GM21381 (cell line): ENCODE measurements at regions not wholly inside any gene's neighbourhood (a gene's known extent, or its start where the extent isn't known, plus 50 kb on each side); places are given as distances from the start of the nearest gene placed in this dataset.

ENCODE experiments used
- ATAC-seq: cut with Tn5 transposase; IDR thresholded peaks from one replicate; pipeline ENCODE4 v1.9.1; 2021; ENCODE audit warnings: mild to moderate bottlenecking, moderate library complexity; ENCODE audit not compliant: unreplicated experiment

DNA sequence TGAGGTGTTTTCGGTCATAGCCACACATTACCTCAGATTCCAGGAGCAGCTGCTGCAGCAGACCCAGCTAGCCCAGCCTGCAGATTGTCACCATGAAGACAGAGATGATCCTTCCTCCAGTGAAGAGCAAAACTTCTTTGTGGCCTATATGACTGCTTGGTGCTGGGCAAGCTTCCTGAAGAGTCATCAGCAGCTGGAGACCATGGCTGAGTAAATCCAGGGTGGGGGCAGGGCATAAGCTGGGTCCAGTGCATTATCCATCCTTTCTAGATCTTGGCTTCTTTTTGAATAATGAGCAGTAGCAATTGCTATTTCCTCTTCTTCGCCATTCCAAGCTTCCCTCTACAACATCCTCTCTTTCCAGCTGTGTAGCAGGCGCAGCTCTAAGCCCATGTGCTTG lies 373.1 kb upstream of the DDHD1 start:
- ATAC-seq, result no peak

DNA sequence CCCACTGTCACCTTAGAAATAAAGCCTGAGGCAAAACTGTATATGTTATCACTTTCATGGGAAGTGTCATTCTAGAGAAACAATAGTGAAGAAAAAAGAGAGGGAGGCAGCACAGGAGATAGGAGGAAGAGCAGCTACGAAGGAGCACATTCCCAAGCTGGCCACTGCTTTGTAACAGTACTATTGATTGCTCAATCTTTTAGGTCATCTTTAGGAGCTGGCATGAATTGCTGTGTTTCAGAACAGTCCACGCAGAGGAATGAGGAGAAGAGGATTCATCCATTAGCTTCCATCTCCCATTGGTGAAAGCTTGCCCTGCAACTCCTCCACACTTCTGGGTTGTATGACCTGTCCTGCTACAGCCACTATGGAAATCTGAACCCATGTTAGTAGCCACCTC lies 372.5 kb upstream of the DDHD1 start:
- ATAC-seq, result no peak

DNA sequence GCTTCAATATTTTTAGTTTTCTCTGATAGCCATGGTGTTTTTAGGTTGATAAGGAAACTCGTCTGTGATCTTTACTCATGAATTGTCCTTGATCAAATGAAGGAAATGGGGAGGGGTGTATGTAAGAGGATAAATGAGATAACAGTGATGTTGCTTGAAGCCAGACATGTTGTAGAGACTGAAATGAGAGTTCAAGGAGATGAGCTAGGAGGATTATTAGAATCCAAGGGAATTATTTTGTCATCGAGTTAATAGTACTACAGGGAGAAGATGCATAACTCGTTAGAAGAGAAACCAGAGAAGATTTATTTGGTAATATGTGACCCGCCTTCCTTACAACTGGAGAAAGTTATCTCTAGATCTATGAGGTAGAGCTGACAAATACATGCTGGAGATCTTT lies 371.3 kb upstream of the DDHD1 start:
- no peak for ATAC-seq

DNA sequence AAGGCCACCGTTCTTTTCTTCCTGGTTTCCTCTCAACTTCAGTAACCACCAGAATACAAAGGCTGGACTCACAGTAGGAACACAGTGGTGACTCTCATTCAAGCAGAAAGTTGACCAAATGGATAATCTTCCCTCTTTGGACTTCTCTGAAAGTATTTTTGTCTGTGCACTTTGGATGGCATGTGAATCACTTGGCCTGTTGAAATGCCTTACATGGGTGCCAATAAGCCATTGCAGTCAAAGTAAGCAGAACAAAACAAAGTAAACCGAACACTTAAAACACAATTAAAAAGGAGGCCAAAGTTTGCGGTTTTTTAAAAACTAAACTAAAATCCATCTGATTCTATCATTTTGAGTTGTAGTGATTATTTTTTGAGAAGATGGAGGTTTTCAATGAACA lies 370.1 kb upstream of the DDHD1 start:
- ATAC-seq, result no peak

DNA sequence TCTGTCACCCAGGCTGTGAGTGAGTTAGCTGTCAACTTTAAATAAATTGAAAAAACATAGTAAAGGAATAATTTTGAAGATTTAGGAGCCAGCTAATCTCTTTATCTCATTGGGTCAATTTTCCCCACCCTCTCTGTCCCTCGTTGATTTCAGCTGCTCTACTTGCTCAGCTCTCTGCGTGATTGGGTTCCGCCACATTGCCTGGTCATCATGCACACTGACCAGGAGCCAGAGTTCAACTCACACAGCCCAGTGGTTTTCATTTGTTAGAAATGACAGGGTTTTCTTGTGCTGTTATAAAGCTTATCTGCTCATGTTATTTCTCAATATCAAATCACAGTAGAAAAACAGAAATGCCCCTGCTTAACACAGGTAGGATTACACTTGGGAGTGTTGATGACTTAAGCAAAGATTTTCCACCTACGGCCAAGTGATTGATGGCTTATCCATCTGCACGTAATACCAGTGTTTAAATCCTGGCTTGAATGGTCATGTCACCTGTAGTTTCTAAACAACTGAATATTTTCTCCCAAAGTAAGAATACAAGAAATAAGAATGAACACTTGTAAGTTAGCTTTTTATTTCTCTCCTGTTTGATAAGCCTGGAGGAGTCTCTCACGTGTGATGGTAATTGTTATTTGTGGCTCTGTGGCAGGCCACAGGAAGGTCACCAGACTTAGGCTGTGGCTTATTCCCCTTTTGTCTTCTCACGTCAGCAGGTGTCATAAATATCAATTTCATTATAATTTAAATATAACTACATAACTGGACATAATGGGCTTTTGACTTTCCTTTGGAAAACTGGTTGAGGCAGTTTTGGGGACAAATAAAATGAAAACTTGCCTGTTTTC lies 367.2 kb upstream of the DDHD1 start:
- ATAC-seq, result no peak

DNA sequence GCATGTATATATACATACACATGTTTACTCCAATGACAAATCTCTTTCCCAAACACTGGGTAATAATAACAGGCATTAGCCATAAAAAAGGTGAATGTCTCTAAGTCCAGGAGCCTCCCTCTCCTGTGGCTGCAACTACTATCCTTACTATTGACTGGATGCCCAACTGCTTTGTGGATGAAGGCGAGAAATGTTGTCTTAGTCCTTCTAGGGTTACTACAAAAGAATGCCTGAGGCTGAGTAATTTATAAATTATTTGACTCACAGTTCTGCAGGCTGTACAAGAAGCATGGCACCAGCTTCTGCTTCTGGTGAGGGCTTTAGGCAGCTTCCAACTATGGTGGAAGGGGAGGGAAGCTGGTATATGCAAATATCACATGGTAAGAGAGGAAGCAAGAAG lies 366.0 kb upstream of the DDHD1 start:
- ATAC-seq, result no peak

DNA sequence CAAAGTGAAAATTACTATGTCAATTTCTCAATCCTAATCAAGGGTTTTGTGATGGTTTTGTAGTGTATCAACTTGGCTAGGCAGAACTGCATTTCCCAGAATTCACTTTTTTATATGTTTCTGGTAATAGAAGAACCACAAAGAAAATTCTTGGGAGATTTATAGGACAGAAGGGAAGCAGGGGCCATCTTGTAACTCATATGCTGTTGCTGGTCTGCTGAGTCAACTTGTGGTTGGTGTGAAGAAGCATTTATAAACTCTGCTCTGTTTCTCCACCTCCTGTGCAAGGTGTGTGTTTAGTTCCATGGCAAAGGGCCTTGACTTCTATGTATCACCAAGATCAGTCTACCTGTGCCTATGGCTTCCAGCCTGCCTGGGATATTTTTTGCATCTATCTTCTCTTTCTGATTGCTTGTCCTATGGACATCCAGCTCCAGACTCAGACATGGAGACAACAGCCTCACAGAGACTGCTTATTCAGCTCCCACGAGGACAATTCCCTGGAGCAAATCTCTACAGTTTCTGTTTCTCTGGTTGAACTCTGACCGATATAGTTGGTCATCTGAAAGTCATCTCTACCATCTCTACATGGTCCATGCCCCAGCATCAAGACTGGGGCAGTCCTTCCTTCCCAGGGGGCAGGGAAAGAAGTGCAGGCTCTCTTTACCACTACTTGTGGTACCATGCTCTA lies 364.3 kb upstream of the DDHD1 start:
- ATAC-seq, result no peak

DNA sequence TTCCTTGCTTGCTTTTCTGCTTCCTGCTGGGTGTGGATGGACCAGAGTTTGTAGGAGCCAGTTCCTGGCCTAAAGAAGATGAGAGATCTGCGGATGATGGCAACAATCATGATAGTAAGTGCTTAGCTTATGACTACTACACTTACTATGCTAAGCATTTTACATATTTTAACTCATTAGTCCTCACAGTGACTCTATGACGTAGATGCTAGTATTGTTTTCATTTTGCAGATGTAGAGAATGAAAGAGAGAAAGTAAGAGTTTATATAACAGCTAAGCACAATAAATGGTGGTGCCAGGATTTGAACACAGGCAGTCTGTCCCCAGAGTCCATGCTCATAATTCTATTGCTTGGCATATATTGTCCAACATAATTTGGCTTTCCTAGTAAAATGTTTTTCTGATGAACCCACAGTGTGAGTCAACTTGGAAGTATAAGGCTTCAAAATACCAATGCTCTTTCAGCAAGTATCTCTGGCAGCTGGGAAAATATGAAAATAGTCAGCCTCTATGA lies 363.2 kb upstream of the DDHD1 start:
- ATAC-seq, result no peak

DNA sequence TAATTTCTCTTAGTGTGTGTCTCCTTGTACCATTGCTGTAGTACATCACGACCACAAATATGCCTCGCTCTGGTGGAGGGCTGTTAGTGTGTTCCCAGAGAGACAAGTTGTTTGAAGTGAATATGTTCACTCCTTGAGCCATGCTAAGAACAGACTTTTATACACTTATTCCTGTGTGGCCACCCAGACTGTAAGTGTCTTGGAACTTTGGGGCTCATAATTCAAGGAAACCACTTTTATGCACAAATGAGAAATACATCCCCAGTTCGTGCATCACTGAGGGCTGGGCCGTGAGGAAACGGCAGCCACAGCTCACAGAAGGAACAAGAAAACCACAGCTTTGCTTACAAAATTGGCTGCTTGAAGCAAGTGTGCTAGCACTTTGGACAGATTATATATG lies 362.2 kb upstream of the DDHD1 start:
- no peak for ATAC-seq

DNA sequence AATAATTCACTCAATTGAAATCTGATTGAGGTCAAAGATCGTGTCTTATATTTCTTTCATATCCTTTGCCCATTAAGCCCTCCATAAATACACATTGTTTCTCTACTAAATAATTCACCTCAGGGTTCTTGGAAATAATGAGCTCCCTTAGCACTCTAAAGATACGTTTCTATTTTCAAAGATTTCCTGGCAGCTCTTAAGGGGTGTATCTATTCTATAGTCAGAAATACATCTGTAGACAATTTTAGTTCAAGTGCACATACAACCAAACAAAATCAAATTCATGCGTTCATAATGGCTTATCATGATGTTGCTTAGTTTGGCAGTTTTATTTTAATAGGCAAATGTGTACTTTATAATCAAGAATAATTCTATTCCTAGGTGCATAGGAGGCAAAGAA lies 361.1 kb upstream of the DDHD1 start:
- ATAC-seq, result no peak

DNA sequence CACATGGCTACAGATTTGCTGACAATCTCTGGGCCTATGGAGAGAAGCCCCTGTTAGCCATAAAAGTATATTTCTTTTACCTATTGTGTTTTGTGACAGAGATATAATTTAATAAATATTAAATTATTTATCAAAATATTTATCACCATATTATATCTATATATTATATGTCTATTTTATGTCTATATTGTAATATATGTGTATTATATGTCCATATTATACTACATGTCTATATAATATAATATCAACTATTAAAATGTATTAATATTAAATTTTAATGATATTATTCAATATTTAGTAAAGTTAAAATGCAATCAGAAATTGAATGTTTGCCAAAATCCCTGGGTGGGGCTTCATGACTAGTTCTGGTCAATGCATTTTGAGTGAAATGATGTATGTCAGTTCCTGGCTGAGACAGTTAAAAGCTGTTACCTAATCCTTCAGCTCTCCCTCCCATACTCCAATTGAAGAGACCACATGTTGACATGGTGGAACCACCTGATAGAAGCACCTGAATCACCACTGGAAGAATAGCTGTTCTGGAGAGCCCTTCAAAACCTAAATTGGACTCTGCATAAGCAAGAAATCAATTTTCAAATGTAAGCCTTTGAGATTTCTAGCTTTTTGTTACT lies 357.3 kb upstream of the DDHD1 start:
- no peak for ATAC-seq

DNA sequence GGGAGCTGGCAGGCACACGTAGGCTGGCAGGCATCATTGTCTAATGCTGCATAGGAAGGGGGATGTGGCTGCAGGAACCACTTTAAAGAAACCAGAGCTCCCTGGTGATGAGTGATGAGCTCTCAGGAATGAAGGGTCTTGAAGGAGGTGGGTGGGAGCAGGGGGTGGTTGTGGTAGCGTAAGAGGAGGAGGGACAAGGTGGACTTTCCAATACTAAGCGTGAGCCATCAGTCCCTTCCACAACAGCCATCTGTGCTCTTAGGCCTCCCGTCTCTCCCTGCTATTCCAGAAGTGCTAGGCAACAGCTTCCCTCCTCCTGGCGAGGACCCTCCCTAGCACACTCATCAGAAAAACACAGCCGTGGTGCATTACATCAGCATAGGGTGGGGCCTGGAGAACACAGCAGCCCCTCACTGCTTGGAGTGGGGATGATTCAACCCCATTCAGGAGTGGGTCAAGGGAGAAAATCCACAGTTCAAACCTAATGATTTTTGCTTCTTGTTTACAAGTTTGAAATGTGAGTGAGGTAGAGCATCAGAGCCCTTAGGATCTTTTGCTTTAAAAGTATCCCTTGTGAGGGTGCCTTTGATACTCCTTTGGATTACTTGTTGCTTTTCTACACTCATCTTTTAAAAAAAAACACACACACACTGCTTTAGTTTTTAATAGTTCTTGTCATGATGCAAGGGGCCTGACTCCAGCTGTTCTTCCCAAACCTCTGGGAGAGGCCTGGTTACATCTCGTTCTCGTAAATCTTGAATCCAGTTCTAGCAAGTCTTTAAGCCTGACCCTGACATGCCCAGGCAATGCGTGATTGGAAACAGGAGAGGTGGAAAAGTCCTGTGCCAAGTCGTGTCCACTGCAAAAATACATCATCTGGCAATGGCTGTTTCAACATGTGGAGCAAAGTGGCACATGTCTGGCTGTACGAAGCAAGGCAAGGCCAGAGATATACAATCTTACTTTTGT lies 356.4 kb upstream of the DDHD1 start:
- no peak for ATAC-seq

DNA sequence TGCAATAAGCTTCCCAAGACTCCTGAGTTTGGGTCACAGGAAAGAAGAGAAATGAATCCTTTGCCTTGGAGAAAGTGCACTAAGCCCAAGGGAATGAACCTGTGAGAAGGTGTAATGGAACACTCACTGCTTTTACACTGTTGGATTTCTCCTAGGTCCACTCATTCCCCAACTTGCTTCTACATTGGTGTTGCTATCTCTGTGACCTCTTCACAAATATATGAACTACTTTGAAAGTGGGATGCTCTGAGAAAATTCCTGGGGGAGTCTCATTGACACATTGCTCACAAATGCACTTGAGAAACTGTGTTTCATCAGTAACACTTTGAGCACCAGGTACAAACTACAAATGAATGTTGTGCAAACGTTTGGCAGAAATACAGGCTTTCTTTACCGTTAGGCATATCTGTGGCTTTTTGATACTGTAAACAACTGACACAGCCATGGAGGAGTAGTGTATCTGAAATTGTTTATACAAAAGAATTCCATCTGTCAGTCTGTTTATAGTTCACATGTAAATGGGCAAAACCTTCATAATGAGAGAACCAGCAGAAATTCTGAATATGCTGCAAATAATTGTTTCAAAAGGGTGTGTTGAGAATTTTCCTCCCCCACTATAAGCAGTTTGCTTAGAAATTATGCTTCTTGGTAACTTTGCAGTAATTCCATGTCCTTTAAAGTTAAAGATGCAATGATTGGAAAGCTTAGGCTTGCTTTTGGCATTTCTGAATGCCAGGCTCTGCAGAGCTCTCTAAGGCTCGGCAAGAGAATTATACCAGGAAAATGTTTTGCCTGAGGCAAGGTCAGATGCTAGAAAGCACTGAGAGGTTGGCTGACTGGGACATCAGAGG lies 348.5 kb upstream of the DDHD1 start:
- no peak for ATAC-seq

DNA sequence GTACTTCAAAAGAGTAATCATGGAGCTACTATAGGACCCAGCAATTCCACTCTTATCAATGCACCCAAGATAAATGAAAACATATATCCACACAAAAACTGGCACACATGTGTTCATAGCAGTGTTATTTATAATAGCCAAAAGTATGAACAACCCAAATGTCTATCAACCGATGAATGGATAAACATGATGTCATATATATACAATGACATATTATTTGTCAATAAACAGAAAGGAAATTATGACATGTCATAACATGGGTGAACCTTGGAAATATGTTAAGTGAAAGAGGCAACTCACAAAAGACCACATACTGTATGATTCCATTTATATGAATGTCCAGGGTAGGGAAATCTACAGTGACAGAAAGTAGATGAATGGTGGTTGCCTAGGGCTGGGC lies 347.1 kb upstream of the DDHD1 start:
- no peak for ATAC-seq

DNA sequence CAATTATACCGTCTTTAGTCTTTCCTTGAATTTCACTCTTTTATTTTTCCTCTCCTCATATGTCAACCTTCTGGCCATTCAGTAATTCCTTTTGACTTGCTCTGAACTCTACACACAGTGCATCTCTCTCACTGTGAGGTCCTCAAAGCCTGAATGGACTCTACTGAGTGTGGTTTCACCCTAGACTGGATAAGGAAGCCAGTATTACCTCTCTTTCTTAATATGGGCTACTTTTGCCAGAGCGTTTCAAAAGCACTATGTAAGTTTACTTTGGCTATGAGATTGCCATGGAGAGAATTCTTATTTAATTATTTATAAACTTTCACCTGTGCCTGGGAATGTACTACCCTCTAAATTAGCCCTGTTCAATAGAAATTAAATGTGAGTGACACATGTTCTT lies 343.5 kb upstream of the DDHD1 start:
- ATAC-seq, result no peak

DNA sequence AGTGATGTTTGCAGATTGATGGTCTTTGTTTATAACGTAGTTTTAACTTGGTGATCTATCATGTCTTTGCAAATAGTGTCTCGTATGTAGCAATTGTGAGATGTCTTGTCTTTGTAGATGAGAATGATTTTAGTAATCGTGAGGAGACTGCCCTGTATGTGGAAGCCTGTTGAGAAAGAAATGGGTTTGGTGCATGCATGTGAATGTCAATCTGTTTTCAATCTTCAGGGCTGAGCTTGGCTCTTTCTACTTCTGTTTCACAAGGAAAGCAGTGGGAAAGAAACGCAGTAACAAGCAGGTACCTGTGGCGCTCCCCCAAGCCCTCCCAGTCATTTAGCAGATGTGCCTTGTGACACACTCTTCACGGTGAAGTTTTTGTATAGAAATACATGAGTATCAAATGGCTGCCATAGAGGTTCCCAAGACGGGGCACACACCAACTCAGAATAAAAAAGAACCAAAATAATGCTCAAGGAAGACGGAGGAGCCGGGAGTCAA lies 342.8 kb upstream of the DDHD1 start:
- no peak for ATAC-seq

DNA sequence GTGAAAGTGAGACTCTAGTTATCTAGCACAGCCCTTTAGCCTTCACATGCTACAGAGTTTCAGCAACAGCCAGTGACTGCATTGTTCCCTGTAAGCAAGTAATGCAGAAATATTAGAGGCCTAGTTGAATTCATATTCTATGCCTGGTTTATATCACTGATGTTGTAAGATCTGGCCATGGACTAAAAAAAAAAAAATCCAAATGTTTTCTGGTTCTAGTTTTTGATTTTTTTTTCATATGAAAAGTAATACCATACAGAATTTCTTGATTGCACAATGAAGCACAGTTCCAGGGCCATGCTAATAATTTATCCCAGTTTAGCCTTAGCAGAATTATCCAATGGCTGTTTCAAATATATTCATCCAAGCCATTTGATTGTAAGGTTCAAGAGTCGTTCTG lies 341.5 kb upstream of the DDHD1 start:
- ATAC-seq, result no peak

DNA sequence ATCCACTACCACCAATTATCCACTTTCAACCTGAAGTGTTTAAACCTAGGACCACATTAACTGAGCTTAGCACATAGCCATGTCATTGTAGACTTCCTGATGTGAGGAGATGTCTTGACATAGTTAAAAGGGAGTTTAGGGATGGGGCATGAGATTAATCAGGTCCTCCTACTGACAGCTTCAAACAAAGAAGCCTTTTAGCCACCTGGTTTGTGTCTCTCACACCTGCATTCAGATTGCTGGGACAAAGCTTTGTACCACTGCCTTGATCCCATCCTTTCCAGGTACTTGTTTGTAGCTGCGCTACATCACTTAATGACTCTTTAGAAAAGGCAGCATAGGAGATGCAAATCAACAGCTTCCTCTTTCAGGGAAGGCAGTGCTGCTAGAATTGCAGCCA lies 340.7 kb upstream of the DDHD1 start:
- no peak for ATAC-seq

DNA sequence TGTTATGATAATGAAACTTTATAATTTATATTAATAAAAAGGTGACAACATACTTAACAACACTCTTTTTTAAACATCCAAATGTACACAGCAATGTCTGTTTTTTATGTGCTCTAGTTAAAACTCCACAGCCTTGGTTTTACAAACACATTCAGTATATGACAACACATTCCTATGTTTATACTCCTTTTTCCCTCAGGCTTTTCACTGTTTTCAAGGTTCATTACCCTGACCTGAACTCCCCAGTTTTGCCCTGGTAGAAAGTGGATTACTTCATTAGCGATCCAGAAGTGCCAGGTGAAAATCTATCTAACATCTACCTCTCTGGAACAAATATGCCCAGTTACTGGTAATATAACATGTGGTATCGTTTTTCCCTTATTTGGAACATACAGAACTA lies 340.2 kb upstream of the DDHD1 start:
- ATAC-seq, result no peak

DNA sequence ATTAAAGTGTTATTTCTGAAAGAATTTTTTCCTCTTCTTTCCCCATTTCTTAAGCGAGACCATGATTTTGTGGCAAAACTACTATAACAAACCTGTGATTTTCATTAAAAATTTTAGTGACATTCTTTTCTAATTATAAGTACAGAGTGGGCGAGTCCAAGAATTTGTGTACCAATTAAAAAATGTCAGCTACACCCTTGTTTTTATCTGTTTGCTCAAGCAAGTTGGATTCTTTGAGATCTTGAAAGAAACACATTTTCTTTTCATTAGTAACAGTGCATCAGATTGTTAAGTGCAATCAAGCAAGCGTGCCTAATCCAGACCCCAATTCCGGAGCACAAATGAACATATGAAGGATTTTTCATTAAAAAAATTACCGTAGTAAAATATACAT lies 338.8 kb upstream of the DDHD1 start:
- no peak for ATAC-seq
